Adrenal gland (tissue), 9 donors: ENCODE measurements at regions not wholly inside any gene's neighbourhood (a gene's known extent, or its start where the extent isn't known, plus 50 kb on each side); places are given as distances from the start of the nearest gene placed in this dataset.
A peak's percentile ranks its signal among the peaks of the same experiment; 100 is the strongest.

Experiments
- DNase-seq, 7 donors: peaks; one replicate each; pipeline ENCODE4 v3.0.0-alpha.2; 2019 to 2020
- H3K27ac ChIP-seq, 5 donors: fragments of 200-600 bp; sonication (generic) in 4 of 5; 1 replicate in 3 of 5; 2 replicates in 2 of 5; pipeline versions ENCODE4 v1.5.1 to v1.8.0; 2016 to 2020; ENCODE audit warnings: mild to moderate bottlenecking in 1 of 5
- H3K27me3 ChIP-seq: fragments of 200-600 bp; 2 replicates; pipeline ENCODE4 v1.8.0; 2021
- H3K36me3 ChIP-seq, 2 donors: fragments of 200-600 bp; replicated peaks in 1 of 2; 1 replicate in 1 of 2; 2 replicates in 1 of 2; pipeline versions ENCODE4 v1.5.1 to v1.8.0; 2018 to 2022
- H3K4me1 ChIP-seq, 2 donors: fragments of 200-600 bp; replicated peaks in 1 of 2; 1 replicate in 1 of 2; 2 replicates in 1 of 2; pipeline versions ENCODE4 v1.5.1 to v1.8.0; 2018 to 2021
- H3K4me3 ChIP-seq, 4 donors: fragments of 200-600 bp; sonication (generic) in 3 of 4; one replicate each; pipeline ENCODE4 v1.5.1; 2016 to 2018
- H3K9me3 ChIP-seq, 3 donors: fragments of 200-600 bp; sonication (generic) in 1 of 3; replicated peaks in 1 of 3; 1 replicate in 2 of 3; 2 replicates in 1 of 3; pipeline versions ENCODE4 v1.5.1 to v1.8.0; 2016 to 2021
- CTCF ChIP-seq, 6 experiments: fragments of 450-650 bp in 4 of 6; fragments of 200-600 bp in 2 of 6; sonication (generic) in 1 of 6; IDR thresholded peaks; 1 replicate in 5 of 6; 2 replicates in 1 of 6; pipeline versions ENCODE4 v1.5.1 to v1.8.0; 2016 to 2021; ENCODE audit warnings: antibody characterized with exemption in 6 of 6, mild to moderate bottlenecking in 2 of 6, moderate library complexity in 1 of 6
- POLR2A ChIP-seq, 2 donors: fragments of 450-650 bp; IDR thresholded peaks; one replicate each; pipeline ENCODE4 v1.6.1; 2017; ENCODE audit warnings: antibody characterized with exemption in 2 of 2, mild to moderate bottlenecking in 2 of 2, moderate library complexity in 1 of 2
- WGBS, 4 donors: extraction: QIAGEN DNeasy Blood & Tissue Kit in 2 of 4; methylation state at CpG; one replicate each; pipeline versions ENCODE4 v1.1.5 to v1.1.7; 2013 to 2017; 5-methylcytosine and 5-hydroxymethylcytosine counted together
- intact Hi-C, 2 donors: fragments of 100-400 bp; cut with DNase I; formaldehyde crosslinking; loops; one replicate each; pipeline versions ENCODE4 v1.14.1 to v1.15.0; 2022 to 2023
- donor health status: healthy with polysubstance abuse.
- donor health status: Bipolar disorder and iron deficiency.
- donor health status: DM: yes; HTN: yes; CAD: no.
- donor health status: DM: no; HTN: no; CAD: no.
- donor health status: DM: no; HTN: no; CAD: no.

DNA sequence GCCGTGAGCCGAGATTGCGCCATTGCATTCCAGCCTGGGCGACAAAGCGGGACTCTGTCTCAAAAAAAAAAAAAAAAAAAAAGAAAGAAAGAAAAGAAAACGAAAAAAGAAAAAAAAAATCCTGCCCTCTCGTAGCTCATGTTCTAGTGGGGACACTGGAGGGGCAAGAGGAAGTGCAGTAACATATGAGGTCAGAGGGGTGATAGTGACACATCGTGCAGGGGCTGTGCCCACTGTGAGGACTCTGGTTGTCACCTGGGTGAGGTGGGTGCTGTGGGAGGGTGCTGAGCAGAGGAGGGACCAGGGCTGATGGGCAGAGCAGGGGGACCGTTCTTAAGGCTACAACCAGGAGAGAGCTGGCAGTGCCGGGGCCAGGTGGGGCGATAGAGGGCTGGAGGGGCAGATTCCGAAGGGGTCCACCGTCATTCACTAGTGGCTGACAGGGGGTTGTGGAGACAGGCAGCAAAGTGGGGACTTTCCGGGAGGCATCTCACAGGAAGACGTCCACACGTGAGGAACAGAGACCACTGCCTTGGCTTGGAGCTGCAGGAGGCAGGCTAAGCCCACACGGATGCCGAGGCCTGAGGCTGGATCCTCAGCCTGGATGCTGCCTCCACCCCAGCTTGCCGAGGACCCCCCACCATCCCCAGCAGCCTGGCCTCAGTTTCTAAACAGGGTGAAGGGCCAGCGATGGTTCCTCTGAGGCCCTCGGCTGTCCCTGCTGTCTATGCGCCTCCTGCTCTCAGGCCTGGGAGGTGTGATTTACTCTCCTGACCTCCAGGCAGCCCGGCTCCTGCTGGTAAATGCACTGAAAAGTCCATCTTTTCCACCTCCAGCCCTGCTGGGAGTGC lies 154.3 kb upstream of the IQSEC1 start:
- no peaks in the 10 kb centered on the region for H3K9me3 ChIP-seq
- DNase-seq = no peak
- H3K36me3 ChIP-seq = no peaks in the 10 kb centered on the region
- H3K27ac ChIP-seq = no peak overlapping the region
- intact Hi-C loops = no loop called here
- no peak overlapping the region for H3K4me3 ChIP-seq
- WGBS, 4 donors = 85 to 88% (median 86%) methylated on average over 17 to 23 of the region's 23 CpGs
- H3K27me3 ChIP-seq = no peaks in the 10 kb centered on the region
- TF ChIP-seq CTCF (IDR thresholded peaks at IDR 0.05) (no peak), POLR2A (IDR thresholded peaks at IDR 0.05) (no peak)
- peaks cover 0 to 8% of the 10 kb centered on the region in 2 donors for H3K4me1 ChIP-seq

GRCh38 chr3:13224967-13225366 lies 151.7 kb upstream of the IQSEC1 start:
- 77 to 83% (median 81%) methylated on average over 3 to 4 of the region's 4 CpGs for WGBS, 4 donors
- Histone ChIP-seq H3K27ac (no peak overlapping the region), H3K4me3 (no peak overlapping the region), H3K4me1 (peaks cover 0 to 8% of the 10 kb centered on the region in 2 donors), H3K36me3 (no peaks in the 10 kb centered on the region), H3K27me3 (no peaks in the 10 kb centered on the region), H3K9me3 (no peaks in the 10 kb centered on the region)
- TF ChIP-seq CTCF (IDR thresholded peaks at IDR 0.05) (no peak), POLR2A (IDR thresholded peaks at IDR 0.05) (no peak)
- intact Hi-C loops = no loop called here
- no peak for DNase-seq

DNA sequence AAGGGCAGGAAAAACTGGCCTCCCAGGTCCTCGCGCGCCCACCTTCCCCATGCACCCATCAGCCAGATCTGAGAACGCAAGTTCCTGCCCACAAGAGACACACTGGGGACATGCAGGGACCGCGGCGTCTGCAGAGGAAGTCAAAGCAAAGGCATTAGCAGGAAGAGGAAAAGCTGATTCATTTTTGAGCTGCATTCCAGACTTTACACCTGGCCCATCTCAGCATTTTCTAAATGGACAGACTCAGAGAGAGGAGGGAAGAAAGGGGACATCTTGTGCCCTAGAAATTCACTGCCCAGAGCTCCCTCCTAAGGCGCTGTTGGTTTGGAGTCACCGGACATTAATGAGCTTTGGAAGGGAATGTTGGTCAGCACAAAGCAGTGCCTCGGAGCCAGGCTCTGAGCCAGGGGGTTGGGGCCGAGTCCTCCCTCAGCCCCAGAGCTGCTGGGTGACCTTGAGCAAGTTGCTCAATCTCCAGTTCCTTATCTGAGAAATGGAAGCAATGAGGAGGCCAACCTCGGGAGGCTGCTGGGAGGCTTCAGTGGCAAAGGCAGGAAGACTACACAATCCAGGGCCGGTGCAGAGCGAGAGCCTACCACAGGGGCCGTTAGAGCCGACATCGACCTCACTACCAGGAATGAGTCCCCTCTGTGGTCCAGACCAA lies 150.5 kb upstream of the IQSEC1 start:
- Histone ChIP-seq H3K4me1 (peaks cover 0 to 8% of the 10 kb centered on the region in 2 donors), H3K4me3 (no peak overlapping the region), H3K27me3 (no peaks in the 10 kb centered on the region), H3K9me3 (no peaks in the 10 kb centered on the region), H3K36me3 (no peaks in the 10 kb centered on the region), H3K27ac (peak overlapping the region in 1 of 5 donors; percentile 15)
- TF ChIP-seq CTCF (IDR thresholded peaks at IDR 0.05) (no peak), POLR2A (IDR thresholded peaks at IDR 0.05) (peak in 1 of 2 donors; percentile 18)
- 45 to 62% (median 59%) methylated on average over 15 to 17 of the region's 17 CpGs for WGBS, 4 donors
- DNase-seq = peak; percentile 59 to 90 (median 89)
- intact Hi-C loops = no loop called here

DNA sequence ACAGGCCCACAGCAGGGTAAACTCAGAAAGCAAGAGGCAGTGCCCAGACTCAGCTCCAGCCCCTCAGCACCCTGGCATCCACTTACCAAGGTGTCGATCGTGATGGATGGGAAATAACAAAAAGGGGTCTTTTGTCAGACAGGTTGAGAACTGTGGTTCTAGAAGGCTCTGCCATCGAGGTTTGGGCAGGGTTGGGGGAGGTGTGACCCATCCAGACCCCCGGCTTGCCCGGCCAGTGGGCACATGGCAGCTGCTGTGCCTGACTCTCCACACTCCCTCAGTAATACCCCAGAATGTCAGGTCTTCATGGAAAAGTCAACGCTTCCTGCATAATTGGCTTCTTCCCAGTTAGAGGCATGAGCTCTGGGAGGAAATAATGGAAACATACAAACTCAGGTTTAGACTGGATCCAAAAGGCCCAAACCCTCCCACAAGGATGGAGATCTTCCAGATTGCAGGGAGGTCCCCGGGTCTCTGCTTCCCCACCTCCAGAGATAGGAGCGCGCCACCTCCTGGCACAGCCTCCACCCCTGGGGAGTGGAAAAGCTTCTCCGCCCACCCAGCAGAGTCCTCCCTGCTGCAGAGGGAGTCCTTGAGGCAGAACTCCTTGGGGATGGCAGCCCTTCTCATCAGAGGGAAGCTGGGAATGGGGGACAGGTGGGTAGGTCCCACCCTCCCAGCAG lies 149.8 kb upstream of the IQSEC1 start:
- Histone ChIP-seq H3K9me3 (no peaks in the 10 kb centered on the region), H3K4me1 (peaks cover 0 to 8% of the 10 kb centered on the region in 2 donors), H3K36me3 (no peaks in the 10 kb centered on the region), H3K27me3 (no peaks in the 10 kb centered on the region), H3K27ac (peak overlapping the region in 1 of 5 donors; percentile 15), H3K4me3 (no peak overlapping the region)
- intact Hi-C loops = no loop called here
- TF ChIP-seq CTCF (IDR thresholded peaks at IDR 0.05) (no peak), POLR2A (IDR thresholded peaks at IDR 0.05) (no peak)
- no peak for DNase-seq
- WGBS, 4 donors = 90 to 98% (median 94%) methylated on average over 7 to 10 of the region's 10 CpGs
